ENCODE measurements at regions not wholly inside any gene's neighbourhood (a gene's known extent, or its start where the extent isn't known, plus 50 kb on each side); places are given as distances from the start of the nearest gene placed in this dataset.

DNA sequence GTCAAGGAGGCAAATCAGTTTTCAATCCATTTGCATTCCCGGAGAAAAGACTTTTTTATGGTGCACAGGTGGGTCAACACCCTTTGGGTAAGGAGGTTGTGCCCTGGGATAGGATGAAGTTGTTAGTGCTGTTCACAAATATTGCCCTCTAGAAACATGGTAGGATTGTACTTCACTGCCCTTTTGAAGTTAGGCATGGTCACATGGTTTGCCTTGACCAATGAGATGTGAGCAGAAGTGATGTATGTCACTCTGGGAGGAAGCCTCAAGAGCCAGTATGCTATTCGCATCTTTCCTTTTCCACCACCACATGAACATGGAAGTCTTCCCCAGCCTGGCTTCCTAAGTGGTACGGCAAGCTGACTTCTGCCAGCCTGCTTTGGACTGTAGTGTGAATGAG lies 182.7 kb downstream of the TMX1 start:
- TF ChIP-seq EZH2 (IDR thresholded peaks at IDR 0.05; ENCODE audit: insufficient read depth, poor library complexity, severe bottlenecking) (no peak), EZH2phosphoT487 (IDR thresholded peaks at IDR 0.05; ENCODE audit: insufficient read depth, low read depth) (no peak)
